Stimulated activated effector memory CD8-positive, alpha-beta T cell treated with anti-CD3 and anti-CD28 coated beads, Interleukin-12 subunit alpha, Interleukin-12 subunit beta, amount 100 ng/mL, for 72 hours (primary cell): ENCODE measurements at regions not wholly inside any gene's neighbourhood (a gene's known extent, or its start where the extent isn't known, plus 50 kb on each side); places are given as distances from the start of the nearest gene placed in this dataset.

Experiments used
- ATAC-seq: fragments of 150-1000 bp; cut with Tn5 transposase; 2 replicates; pipeline ENCODE4 v1.10.0; 2021
- DNase-seq, 2 donors: peaks; one replicate each; pipeline ENCODE4 v3.0.0; 2021 to 2022; ENCODE audit warnings: low spot score in 2 of 2
- H3K27ac Mint-ChIP-seq: one replicate; pipeline ENCODE4 v1.8.0; 2022; ENCODE audit warnings: mild to moderate bottlenecking, mixed read lengths
- H3K36me3 Mint-ChIP-seq: one replicate; pipeline ENCODE4 v1.8.0; 2022; ENCODE audit warnings: mild to moderate bottlenecking, mixed read lengths
- H3K4me1 Mint-ChIP-seq: one replicate; pipeline ENCODE4 v1.8.0; 2022; ENCODE audit warnings: mixed read lengths
- H3K4me3 Mint-ChIP-seq: one replicate; pipeline ENCODE4 v1.8.0; 2022; ENCODE audit warnings: mild to moderate bottlenecking, mixed read lengths
- H3K9me3 Mint-ChIP-seq: one replicate; pipeline ENCODE4 v1.8.0; 2022; ENCODE audit warnings: mixed read lengths

DNA sequence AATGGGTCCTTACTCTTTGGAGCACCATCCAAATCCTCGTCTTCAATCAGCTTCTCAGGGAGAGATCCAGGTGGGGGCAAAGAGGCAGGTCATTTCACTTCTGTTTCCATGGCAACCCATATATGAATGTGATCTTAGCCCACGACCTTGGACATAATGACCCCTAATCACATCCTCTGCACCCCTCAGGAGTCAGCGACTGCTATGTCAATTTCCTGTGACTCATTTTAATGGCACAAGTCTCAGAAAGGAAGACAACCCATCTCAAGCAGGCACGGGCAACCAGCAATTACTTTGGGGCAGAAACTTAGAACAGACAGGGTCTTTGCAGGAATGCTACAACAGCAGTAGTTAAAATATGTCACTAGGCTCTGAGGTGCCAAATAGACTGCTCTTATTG, 591.2 kb downstream of the TLR4 start:
- Mint-ChIP-seq H3K9me3 (peaks cover 8% of the 10 kb centered on the region), H3K36me3 (no peaks in the 10 kb centered on the region), H3K4me3 (no peak overlapping the region), H3K27ac (no peak overlapping the region), H3K4me1 (no peaks in the 10 kb centered on the region)
- DNase-seq (no peak), ATAC-seq (no peak)

DNA sequence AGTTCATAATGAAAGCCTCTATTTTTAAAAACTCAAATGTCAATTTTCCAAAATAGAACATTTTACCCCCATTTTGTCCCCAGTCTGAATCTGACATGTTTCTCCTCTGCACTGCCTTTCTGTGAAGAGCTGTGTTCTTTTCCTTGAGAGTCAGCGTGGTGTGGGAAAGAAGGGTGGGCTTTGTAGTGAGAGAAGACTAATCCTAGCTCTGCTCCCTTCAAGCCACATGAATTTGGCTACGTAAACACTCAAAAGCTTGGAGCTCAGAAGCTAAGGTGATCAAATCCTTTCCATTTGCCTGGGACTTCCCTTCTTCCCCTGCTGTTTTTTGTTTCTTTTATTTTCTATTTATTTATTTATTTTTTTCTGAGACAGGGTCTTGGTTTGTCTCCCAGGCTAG, 598.5 kb downstream of the TLR4 start:
- ATAC-seq (no peak), DNase-seq (no peak)
- no peak overlapping the region for H3K4me3 Mint-ChIP-seq
- H3K27ac Mint-ChIP-seq: no peak overlapping the region
- no peaks in the 10 kb centered on the region for H3K36me3 Mint-ChIP-seq
- peaks cover 3% of the 10 kb centered on the region for H3K9me3 Mint-ChIP-seq
- no peaks in the 10 kb centered on the region for H3K4me1 Mint-ChIP-seq

DNA sequence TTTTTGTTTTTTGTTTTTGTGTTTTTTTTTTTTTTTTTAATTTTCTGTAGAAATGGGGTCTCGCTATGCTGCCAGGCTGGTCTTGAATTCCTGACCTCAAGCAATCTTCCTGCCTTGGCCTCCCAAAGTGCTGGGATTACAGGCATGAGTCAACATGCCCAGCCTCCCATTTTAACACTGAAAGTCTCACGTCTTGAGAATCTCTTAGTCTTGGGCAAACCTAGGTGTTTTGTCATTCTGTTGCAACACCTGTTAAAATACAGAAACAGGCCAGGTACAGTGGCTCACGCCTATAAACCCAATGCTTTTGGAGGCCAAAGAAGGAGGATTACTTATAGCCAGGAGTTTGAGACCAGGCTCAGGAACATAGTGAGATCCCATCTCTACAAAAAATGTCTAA, 599.0 kb downstream of the TLR4 start:
- DNase-seq: no peak
- ATAC-seq: no peak
- Mint-ChIP-seq H3K9me3 (peaks cover under 1% of the 10 kb centered on the region), H3K36me3 (no peaks in the 10 kb centered on the region), H3K4me3 (no peak overlapping the region), H3K4me1 (no peaks in the 10 kb centered on the region), H3K27ac (no peak overlapping the region)

DNA sequence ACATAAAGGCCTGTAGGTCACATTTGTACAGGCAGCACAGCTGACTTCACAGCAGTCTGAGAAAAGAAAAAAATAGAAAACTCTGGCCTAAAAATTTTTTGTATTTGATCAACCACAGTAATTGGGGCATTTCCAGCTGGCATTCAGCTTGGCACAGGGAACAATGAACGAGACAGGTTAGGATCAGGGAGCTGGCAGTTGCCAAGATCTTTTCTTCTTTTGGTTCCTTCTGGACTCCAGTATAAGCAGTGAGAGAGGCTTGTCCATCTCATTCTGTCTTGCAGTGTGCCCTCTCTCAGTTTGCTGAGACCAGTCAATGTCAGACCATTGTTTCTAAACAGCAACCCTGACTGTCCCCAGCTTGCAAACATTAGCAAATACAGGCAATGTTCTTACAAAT, 601.1 kb downstream of the TLR4 start:
- ATAC-seq (no peak), DNase-seq (no peak)
- H3K36me3 Mint-ChIP-seq: no peaks in the 10 kb centered on the region
- no peaks in the 10 kb centered on the region for H3K9me3 Mint-ChIP-seq
- H3K4me1 Mint-ChIP-seq: no peaks in the 10 kb centered on the region
- H3K27ac Mint-ChIP-seq: no peak overlapping the region
- H3K4me3 Mint-ChIP-seq: no peak overlapping the region

DNA sequence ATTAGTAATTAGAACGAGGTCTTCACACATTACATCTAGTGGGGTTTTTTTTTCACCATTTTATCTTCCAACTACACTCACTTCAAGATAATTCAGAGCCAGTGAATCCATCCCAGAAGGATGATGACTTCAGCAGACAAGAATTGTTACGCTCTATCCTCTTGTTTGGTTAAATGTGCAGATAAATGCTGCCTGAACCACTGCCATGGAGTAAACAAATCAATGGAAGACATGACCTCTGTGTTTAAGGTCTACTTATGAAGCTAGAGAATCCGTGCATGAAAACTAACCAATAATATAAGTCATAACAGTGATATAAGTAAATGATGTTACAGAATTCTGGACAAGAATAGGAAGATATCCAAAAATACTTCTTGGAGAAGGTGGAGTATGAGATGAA, 602.6 kb downstream of the TLR4 start:
- ATAC-seq: no peak
- DNase-seq: no peak
- H3K27ac Mint-ChIP-seq: no peak overlapping the region
- no peaks in the 10 kb centered on the region for H3K36me3 Mint-ChIP-seq
- no peaks in the 10 kb centered on the region for H3K9me3 Mint-ChIP-seq
- H3K4me1 Mint-ChIP-seq: no peaks in the 10 kb centered on the region
- H3K4me3 Mint-ChIP-seq: no peak overlapping the region

DNA sequence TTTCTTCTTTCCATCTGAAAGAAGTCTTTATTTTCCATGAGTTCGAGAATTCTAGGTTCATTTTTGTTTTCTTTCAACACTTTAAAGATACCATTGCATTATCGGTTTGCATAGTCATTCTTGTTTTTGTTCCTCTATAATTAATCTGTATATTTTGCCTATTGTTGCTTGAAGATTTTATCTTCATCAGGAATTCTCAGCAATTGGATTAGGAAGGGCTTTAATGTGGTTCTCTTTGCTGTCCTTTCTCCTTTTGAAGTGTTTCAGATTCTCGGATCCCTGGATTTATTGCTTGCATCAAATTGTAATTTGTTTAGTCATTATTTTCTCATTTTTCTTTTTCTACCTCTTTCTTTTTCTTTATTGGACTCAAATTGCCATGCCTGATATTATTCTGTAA, 609.8 kb downstream of the TLR4 start:
- H3K4me1 Mint-ChIP-seq: no peaks in the 10 kb centered on the region
- H3K9me3 Mint-ChIP-seq: peaks cover 8% of the 10 kb centered on the region
- no peaks in the 10 kb centered on the region for H3K36me3 Mint-ChIP-seq
- ATAC-seq (no peak), DNase-seq (no peak)
- no peak overlapping the region for H3K4me3 Mint-ChIP-seq
- H3K27ac Mint-ChIP-seq: no peak overlapping the region

DNA sequence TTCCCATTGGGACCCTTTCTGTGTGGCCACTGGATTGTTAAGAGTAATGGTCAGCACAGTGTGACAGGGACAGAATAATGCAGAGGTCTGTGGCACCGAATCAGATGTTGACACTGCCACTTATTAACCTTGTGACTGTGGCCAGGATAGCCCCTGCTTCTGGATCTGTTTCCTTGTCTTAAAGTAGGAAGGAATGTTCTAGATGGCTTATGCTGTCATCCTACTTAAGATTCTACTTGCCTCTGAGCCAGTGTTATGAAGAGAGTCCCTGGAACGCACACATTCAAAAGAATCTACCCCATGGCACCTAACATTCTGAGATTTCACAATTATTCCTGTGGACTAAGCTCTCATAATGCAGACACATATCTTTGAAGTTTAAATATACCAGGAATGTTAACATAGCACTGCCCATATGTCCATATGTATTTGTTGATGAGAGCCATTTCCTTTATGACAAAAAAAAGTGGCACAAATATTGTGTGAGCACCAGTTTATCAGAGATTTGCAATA, 612.7 kb downstream of the TLR4 start:
- no peak overlapping the region for H3K4me3 Mint-ChIP-seq

DNA sequence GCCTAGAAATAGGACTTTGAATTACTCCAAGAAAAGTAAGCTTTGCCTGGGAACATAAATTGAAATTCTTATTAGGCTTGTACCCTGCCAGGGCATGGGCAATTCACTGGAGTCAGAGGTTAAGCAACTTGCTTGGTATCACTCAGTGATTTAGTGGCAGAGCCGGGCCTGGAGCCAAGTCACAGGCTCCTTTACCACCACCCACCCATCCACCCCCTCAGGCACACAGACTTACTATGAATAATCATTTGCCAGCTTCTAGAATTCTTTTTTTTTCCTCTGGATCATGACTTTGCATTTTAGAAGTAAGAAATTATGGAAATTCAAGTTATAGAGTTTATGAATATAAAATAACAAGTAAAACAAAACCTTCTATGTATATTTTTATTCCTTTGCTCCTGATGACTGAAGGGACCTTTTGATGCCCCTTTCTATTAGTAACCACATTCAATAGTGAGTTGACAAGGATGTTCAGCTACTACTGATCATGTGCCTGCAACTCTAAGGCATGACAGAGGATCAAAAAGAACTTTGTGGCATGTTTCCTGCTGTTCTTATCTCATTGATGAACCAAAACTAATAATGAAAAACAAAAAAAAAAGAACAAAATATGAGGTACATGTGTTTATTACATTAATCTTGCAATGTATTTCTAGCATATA, 614.7 kb downstream of the TLR4 start:
- no peaks in the 10 kb centered on the region for H3K36me3 Mint-ChIP-seq
- H3K9me3 Mint-ChIP-seq: peaks cover 8% of the 10 kb centered on the region
- no peak for ATAC-seq
- no peak overlapping the region for H3K27ac Mint-ChIP-seq
- no peaks in the 10 kb centered on the region for H3K4me1 Mint-ChIP-seq
- no peak for DNase-seq
- H3K4me3 Mint-ChIP-seq: no peak overlapping the region

More for the DNA sequence above, 612.7 kb downstream of the TLR4 start:
- H3K36me3 Mint-ChIP-seq: no peaks in the 10 kb centered on the region
- DNase-seq (no peak), ATAC-seq (no peak)
- no peak overlapping the region for H3K27ac Mint-ChIP-seq
- H3K4me1 Mint-ChIP-seq: no peaks in the 10 kb centered on the region
- peaks cover 8% of the 10 kb centered on the region for H3K9me3 Mint-ChIP-seq

DNA sequence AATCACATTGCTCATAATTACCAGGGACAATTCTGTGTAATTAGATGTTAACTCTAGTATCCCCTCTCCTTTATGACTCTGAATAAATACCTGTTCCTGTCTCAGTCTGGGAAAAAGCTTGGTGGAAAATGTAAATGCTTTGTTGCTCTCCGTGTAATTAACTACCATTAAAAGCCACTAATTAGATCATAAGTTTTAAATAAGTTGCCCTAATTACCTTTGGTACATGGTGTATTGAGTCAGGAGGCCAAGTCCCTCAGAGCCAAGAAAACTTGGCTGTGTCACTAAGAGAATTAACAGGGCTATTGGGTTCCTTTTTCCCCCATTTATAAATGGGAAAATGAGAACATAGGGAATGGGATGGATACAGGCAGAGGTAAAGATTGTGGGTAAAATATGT, 617.6 kb downstream of the TLR4 start:
- Mint-ChIP-seq H3K36me3 (no peaks in the 10 kb centered on the region), H3K4me3 (no peak overlapping the region), H3K27ac (no peak overlapping the region), H3K4me1 (no peaks in the 10 kb centered on the region), H3K9me3 (peaks cover 5% of the 10 kb centered on the region)
- DNase-seq (no peak), ATAC-seq (no peak)

DNA sequence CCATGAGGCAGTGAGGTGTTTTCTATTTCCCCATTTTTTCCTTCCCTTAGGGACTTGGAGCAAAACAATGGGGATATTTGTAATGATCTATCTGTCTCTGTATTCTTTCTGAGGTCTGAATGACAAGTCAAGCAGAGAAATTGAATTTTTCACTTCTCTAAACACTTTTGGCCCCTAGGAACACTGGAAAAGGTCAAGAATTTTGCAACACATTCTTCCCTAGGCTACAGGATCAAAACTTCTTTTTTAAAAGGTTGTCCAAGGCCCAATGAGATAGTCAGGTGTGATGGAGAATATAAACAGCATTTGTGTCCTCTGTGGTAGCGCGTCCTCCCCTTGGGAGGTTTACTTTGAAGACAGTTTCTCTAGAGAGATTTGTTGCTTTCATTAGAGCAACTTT, 620.5 kb downstream of the TLR4 start:
- no peak overlapping the region for H3K27ac Mint-ChIP-seq
- H3K4me1 Mint-ChIP-seq: no peaks in the 10 kb centered on the region
- no peak overlapping the region for H3K4me3 Mint-ChIP-seq
- H3K36me3 Mint-ChIP-seq: no peaks in the 10 kb centered on the region
- ATAC-seq (no peak), DNase-seq (no peak)
- H3K9me3 Mint-ChIP-seq: no peaks in the 10 kb centered on the region

DNA sequence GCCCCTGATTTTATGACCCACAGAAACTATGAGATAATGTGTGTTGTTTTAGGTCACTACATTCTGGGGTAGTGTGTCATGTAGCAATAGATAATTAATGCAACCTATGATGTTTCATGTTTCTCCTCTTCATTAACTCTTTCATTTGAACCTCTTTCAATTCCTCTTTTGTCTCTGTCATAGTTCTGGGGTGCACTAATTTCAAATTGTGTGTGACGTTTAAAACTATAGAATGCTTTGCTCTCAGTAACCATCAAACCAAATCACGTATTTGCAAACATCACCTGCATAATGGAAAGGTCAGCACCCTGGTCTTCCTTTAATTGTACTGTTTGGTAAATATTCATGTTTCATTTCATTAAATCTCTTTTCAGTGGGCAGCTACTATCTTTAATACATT, 621.6 kb downstream of the TLR4 start:
- DNase-seq (no peak), ATAC-seq (no peak)
- Mint-ChIP-seq H3K36me3 (no peaks in the 10 kb centered on the region), H3K9me3 (no peaks in the 10 kb centered on the region), H3K4me1 (no peaks in the 10 kb centered on the region), H3K27ac (no peak overlapping the region), H3K4me3 (no peak overlapping the region)

DNA sequence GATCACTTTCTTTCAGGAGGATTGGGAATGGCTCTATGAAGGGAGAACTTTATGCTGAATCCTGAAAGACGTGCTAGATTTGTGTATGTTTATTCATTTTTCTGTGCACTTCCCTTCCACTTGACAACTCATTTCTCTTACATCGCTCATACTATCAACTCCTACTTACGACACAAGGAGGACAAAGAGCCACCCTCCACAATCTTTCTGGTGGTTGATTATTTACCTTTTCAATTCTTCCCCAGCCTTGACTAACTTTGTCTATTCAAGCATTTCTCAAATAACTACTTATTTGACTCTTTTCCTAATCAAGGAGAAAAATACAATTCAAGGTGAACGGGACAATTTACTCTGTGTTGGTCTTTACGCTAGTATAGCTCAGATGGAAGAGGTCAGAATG, 622.1 kb downstream of the TLR4 start:
- no peaks in the 10 kb centered on the region for H3K4me1 Mint-ChIP-seq
- ATAC-seq (no peak), DNase-seq (no peak)
- H3K9me3 Mint-ChIP-seq: no peaks in the 10 kb centered on the region
- no peak overlapping the region for H3K4me3 Mint-ChIP-seq
- no peaks in the 10 kb centered on the region for H3K36me3 Mint-ChIP-seq
- H3K27ac Mint-ChIP-seq: no peak overlapping the region

DNA sequence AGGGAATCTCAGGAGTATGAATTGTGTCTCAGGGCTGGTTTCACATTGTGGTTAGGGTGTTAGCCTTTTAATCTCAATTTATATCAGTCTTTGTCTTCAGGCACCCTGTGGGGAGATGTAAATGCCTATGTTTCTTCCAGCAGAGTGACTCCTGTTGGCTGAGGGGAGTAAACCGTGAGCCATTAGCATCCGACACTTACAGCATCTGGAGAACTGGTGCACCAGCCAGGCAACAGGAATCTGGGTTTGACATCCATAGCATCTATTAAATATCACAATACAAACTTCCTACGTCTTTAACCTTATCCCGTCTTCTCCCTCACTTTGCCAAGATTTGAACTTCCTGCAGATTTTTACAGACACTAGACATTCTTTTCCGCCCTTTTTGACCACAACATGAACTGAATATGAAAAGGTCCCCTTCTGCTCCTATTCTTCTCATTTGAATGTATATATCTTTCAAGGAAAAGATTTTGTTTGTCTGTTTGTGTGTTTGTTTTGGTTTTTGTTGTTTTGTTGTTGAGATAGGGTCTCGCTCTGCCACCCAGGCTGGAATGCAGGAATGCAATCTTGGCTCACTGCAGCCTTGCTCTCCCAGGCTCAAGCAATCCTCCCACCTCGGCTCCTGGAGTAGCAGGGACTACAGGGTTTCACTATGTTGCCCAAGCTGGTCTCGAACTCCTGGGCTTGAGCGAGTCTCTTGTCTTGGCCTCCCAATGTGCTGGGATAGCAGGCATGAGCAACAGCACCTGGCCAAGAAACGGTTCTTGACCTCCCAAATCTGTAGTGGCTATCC, 626.2 kb downstream of the TLR4 start:
- Mint-ChIP-seq H3K9me3 (peaks cover 3% of the 10 kb centered on the region), H3K4me3 (no peak overlapping the region), H3K4me1 (no peaks in the 10 kb centered on the region), H3K27ac (no peak overlapping the region), H3K36me3 (no peaks in the 10 kb centered on the region)
- no peak for ATAC-seq
- DNase-seq: no peak

DNA sequence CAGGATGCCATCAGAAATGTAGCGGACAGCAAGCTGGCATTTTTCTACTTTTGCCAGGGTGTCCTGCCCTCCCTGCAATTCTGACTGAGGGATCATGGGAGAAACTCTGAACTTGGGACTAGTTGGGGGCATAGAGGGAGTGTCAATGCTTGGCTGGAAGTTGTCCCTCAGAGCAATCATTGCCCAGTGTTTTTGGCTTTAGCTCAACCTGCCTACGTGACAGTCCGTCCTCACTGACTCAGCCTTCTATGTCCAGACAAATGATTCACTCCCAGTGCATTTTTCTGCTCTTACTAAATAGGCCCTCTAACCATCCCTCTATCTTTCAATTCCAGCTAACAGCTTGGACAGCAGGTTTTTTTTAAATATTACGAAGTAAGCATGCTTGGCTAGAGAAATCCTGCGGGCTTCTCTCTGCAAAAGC, 627.4 kb downstream of the TLR4 start:
- peaks cover 3% of the 10 kb centered on the region for H3K9me3 Mint-ChIP-seq
- H3K36me3 Mint-ChIP-seq: no peaks in the 10 kb centered on the region
- no peak for DNase-seq
- H3K4me1 Mint-ChIP-seq: no peaks in the 10 kb centered on the region
- H3K4me3 Mint-ChIP-seq: no peak overlapping the region
- ATAC-seq: no peak
- H3K27ac Mint-ChIP-seq: no peak overlapping the region

DNA sequence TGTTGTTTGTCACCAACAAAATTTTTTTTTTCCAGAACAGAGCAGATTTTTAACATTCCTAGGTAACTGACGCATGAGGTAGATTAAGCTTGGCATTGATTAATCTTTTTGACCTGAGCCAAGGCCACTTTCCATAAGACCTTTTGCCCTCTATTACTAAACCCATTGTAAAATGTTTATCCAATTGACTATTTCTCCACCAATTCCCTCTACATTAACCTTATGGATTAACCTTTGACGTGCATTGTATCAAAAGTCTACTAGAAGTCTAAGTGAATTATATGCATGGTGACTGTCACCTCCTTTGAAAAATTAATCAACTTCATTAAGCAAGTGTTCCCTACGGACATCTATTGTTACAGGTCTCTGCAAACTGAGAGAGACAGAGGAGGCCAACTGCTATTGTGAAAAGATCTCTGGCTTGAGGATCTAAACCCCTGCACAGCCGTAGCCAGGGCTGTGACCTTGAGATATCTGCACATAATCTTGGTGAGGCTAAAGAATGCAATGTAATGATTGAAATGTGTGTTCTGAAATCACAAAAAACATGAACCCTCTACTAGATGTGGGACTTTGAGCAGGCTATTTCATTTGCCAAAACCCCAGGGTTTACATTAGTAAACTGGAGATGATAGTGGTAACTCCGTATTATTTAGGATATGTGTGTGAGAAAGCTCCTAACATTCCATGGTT, 632.2 kb downstream of the TLR4 start:
- Mint-ChIP-seq H3K36me3 (no peaks in the 10 kb centered on the region), H3K4me1 (no peaks in the 10 kb centered on the region)

DNA sequence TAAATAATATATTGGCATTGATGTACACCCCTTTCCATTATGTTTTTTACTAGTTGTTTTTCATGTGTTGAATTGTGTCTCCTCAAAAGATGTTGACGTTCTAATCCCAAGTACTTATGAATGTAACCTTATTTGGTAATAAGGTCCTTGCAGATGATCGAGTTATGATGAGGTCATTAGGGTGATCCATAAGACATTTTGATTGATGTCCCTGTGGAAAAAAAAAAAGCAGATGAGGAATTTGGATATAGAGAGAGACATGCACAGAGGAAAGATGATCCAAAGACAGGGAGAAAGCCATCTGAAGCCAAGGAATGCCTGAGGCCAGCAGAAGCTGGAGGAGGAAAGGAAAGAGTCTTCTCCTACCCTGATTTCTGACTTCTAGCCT, 632.7 kb downstream of the TLR4 start:
- DNase-seq (no peak), ATAC-seq (no peak)
- Mint-ChIP-seq H3K4me3 (no peak overlapping the region), H3K9me3 (peaks cover 3% of the 10 kb centered on the region), H3K36me3 (no peaks in the 10 kb centered on the region), H3K27ac (no peak overlapping the region), H3K4me1 (no peaks in the 10 kb centered on the region)

More for the DNA sequence above, 632.2 kb downstream of the TLR4 start:
- H3K27ac Mint-ChIP-seq: no peak overlapping the region
- no peak overlapping the region for H3K4me3 Mint-ChIP-seq
- peaks cover 3% of the 10 kb centered on the region for H3K9me3 Mint-ChIP-seq
- DNase-seq (no peak), ATAC-seq (no peak)
